PFSK-1 (cell line): ENCODE measurements at regions not wholly inside any gene's neighbourhood (a gene's known extent, or its start where the extent isn't known, plus 50 kb on each side); places are given as distances from the start of the nearest gene placed in this dataset.

Experiments
- POLR2AphosphoS5 ChIP-seq: IDR thresholded peaks from 2 replicates; pipeline ENCODE4 v1.6.1; 2012; ENCODE audit warnings: low read depth, mild to moderate bottlenecking, control low read depth, low read length, moderate library complexity
- REST ChIP-seq, 2 experiments: IDR thresholded peaks; 2 replicates each; pipeline versions ENCODE4 v1.6.1 to v1.8.0; 2011 to 2012; ENCODE audit warnings: low read depth in 2 of 2, low read length in 2 of 2, control low read depth in 1 of 2, inconsistent platforms in 1 of 2, mild to moderate bottlenecking in 1 of 2, moderate library complexity in 1 of 2; ENCODE audit not compliant: insufficient read depth in 1 of 2
- SIN3A ChIP-seq: IDR thresholded peaks from 2 replicates; pipeline ENCODE4 v1.6.1; 2012; ENCODE audit warnings: mild to moderate bottlenecking, low read length, moderate library complexity, borderline replicate concordance; ENCODE audit not compliant: insufficient read depth
- TAF1 ChIP-seq: IDR thresholded peaks from 2 replicates; pipeline ENCODE4 v1.6.1; 2012; ENCODE audit warnings: low read length, control low read depth, borderline replicate concordance; ENCODE audit not compliant: insufficient read depth

- TF ChIP-seq TAF1 (no peak), REST (IDR thresholded peaks at IDR 0.05; ENCODE audit: insufficient read depth in 1 of 2, low read depth in 2 of 2, low read length in 2 of 2) (no peak), POLR2AphosphoS5 (no peak), SIN3A (no peak)
Measured at GRCh38 chr3:33926998-33927605, 128.7 kb downstream of the PDCD6IP start.
